H9 (cell line): ENCODE measurements at regions not wholly inside any gene's neighbourhood (a gene's known extent, or its start where the extent isn't known, plus 50 kb on each side); places are given as distances from the start of the nearest gene placed in this dataset.

Experiments
- DNase-seq: peaks from one replicate; pipeline ENCODE4 v3.0.0-alpha.2; 2017
- H2AFZ ChIP-seq: one replicate; pipeline ENCODE4 v1.6.1; 2013; ENCODE audit warnings: mild to moderate bottlenecking, low read length, control low read depth, moderate library complexity
- H2AK5ac ChIP-seq: 2 replicates; pipeline ENCODE4 v1.6.1; 2013; ENCODE audit warnings: low read length, control low read depth, mixed read lengths; ENCODE audit not compliant: insufficient read length
- H2BK120ac ChIP-seq: one replicate; pipeline ENCODE4 v1.6.1; 2013; ENCODE audit warnings: low read depth, mild to moderate bottlenecking, low read length, control low read depth, inconsistent platforms; ENCODE audit not compliant: poor library complexity, severe bottlenecking
- H2BK12ac ChIP-seq: 2 replicates; pipeline ENCODE4 v1.6.1; 2013; ENCODE audit warnings: low read length, control low read depth, mixed read lengths, low read depth; ENCODE audit not compliant: insufficient read length
- H2BK15ac ChIP-seq: 2 replicates; pipeline ENCODE4 v1.6.1; 2013; ENCODE audit warnings: low read depth, low read length, control low read depth
- H2BK20ac ChIP-seq: one replicate; pipeline ENCODE4 v1.6.1; 2013; ENCODE audit warnings: low read depth, mild to moderate bottlenecking, low read length, control low read depth, inconsistent platforms; ENCODE audit not compliant: poor library complexity, severe bottlenecking
- H2BK5ac ChIP-seq: 2 replicates; pipeline ENCODE4 v1.6.1; 2013; ENCODE audit warnings: low read length, control low read depth, mixed read lengths; ENCODE audit not compliant: insufficient read length
- H3K14ac ChIP-seq: 2 replicates; pipeline ENCODE4 v1.6.1; 2013; ENCODE audit warnings: low read length, control low read depth; ENCODE audit not compliant: insufficient read depth
- H3K18ac ChIP-seq: 2 replicates; pipeline ENCODE4 v1.6.1; 2013; ENCODE audit warnings: low read depth, mild to moderate bottlenecking, mixed read lengths, low read length, control low read depth; ENCODE audit not compliant: insufficient read length
- H3K23ac ChIP-seq: 2 replicates; pipeline ENCODE4 v1.6.1; 2013; ENCODE audit warnings: low read length, control low read depth, mixed read lengths, low read depth; ENCODE audit not compliant: insufficient read length
- H3K23me2 ChIP-seq: 2 replicates; pipeline ENCODE4 v1.6.1; 2013; ENCODE audit warnings: low read depth, mild to moderate bottlenecking, mixed read lengths, low read length, control low read depth; ENCODE audit not compliant: insufficient read length, poor library complexity, severe bottlenecking
- H3K27ac ChIP-seq: 2 replicates; pipeline ENCODE4 v1.5.1; 2013; ENCODE audit warnings: low read length, control low read depth, mixed read lengths, low read depth; ENCODE audit not compliant: insufficient read length
- H3K27me3 ChIP-seq: 2 replicates; pipeline ENCODE4 v1.6.1; 2013; ENCODE audit warnings: low read length, control low read depth, inconsistent platforms; ENCODE audit not compliant: insufficient read depth
- H3K4ac ChIP-seq: 2 replicates; pipeline ENCODE4 v1.6.1; 2013; ENCODE audit warnings: low read depth, mild to moderate bottlenecking, control low read depth, inconsistent platforms, low read length, moderate library complexity
- H3K4me1 ChIP-seq: 2 replicates; pipeline ENCODE4 v1.6.1; 2013; ENCODE audit warnings: low read length, control low read depth, inconsistent platforms; ENCODE audit not compliant: insufficient read depth
- H3K4me2 ChIP-seq: 2 replicates; pipeline ENCODE4 v1.6.1; 2013; ENCODE audit warnings: low read length, control low read depth, mixed read lengths; ENCODE audit not compliant: insufficient read length, insufficient read depth
- H3K56ac ChIP-seq: 2 replicates; pipeline ENCODE4 v1.6.1; 2013; ENCODE audit warnings: low read depth, mild to moderate bottlenecking, mixed read lengths, low read length, control low read depth; ENCODE audit not compliant: insufficient read length
- H3K79me1 ChIP-seq: 2 replicates; pipeline ENCODE4 v1.6.1; 2013; ENCODE audit warnings: low read depth, mild to moderate bottlenecking, moderate library complexity, low read length, control low read depth, inconsistent platforms; ENCODE audit not compliant: insufficient read depth, poor library complexity, severe bottlenecking
- H3K79me2 ChIP-seq: 2 replicates; pipeline ENCODE4 v1.6.1; 2013; ENCODE audit warnings: low read length, control low read depth, inconsistent platforms; ENCODE audit not compliant: insufficient read depth
- H3K9ac ChIP-seq: 2 replicates; pipeline ENCODE4 v1.6.1; 2013; ENCODE audit warnings: low read length, control low read depth, mixed read lengths; ENCODE audit not compliant: insufficient read length; ENCODE audit errors: extremely low read depth
- H3K9me3 ChIP-seq: one replicate; pipeline ENCODE4 v1.6.1; 2013; ENCODE audit warnings: low read depth, low read length, inconsistent platforms; ENCODE audit not compliant: control insufficient read depth
- H3T11ph ChIP-seq: one replicate; pipeline ENCODE4 v1.6.1; 2013; ENCODE audit warnings: mild to moderate bottlenecking, low read length, control low read depth, inconsistent platforms
- H4K20me1 ChIP-seq: one replicate; pipeline ENCODE4 v1.6.1; 2013; ENCODE audit not compliant: control insufficient read depth, insufficient read length, insufficient read depth
- H4K5ac ChIP-seq: 2 replicates; pipeline ENCODE4 v1.6.1; 2013; ENCODE audit warnings: low read depth, mild to moderate bottlenecking, mixed read lengths, low read length, control low read depth; ENCODE audit not compliant: insufficient read length
- H4K8ac ChIP-seq: replicated peaks from 2 replicates; pipeline ENCODE4 v1.6.1; 2013; ENCODE audit warnings: low read length, control low read depth, mixed read lengths, low read depth; ENCODE audit not compliant: insufficient read length
- H4K91ac ChIP-seq: 2 replicates; pipeline ENCODE4 v1.6.1; 2013; ENCODE audit warnings: low read depth, mild to moderate bottlenecking, moderate library complexity, mixed read lengths, low read length, control low read depth; ENCODE audit not compliant: insufficient read length
- H3K27ac Mint-ChIP-seq, 3 experiments: 2 replicates in 2 of 3; 3 replicates in 1 of 3; pipeline ENCODE4 v1.8.0; 2020 to 2021; ENCODE audit warnings: mixed read lengths in 3 of 3, mild to moderate bottlenecking in 1 of 3, moderate library complexity in 1 of 3
- H3K27me3 Mint-ChIP-seq: 2 replicates; pipeline ENCODE4 v1.8.0; 2021; ENCODE audit warnings: low read depth, mild to moderate bottlenecking, moderate library complexity, mixed read lengths
- H3K36me3 Mint-ChIP-seq, 3 experiments: 2 replicates in 2 of 3; 3 replicates in 1 of 3; pipeline ENCODE4 v1.8.0; 2020 to 2021; ENCODE audit warnings: low read depth in 3 of 3, mixed read lengths in 3 of 3; ENCODE audit not compliant: insufficient read depth in 1 of 3
- H3K4me1 Mint-ChIP-seq, 2 experiments: 2 replicates each; pipeline ENCODE4 v1.8.0; 2020; ENCODE audit warnings: mixed read lengths in 2 of 2
- H3K4me3 Mint-ChIP-seq, 2 experiments: 2 replicates in 1 of 2; 3 replicates in 1 of 2; pipeline ENCODE4 v1.8.0; 2020 to 2021; ENCODE audit warnings: mild to moderate bottlenecking in 2 of 2, mixed read lengths in 2 of 2, moderate library complexity in 1 of 2
- H3K9me3 Mint-ChIP-seq, 2 experiments: 2 replicates in 1 of 2; 3 replicates in 1 of 2; pipeline ENCODE4 v1.8.0; 2020; ENCODE audit warnings: mild to moderate bottlenecking in 2 of 2, mixed read lengths in 2 of 2, moderate library complexity in 1 of 2
- WGBS: extraction: QIAGEN DNeasy Blood & Tissue Kit; methylation state at CpG from one replicate; pipeline ENCODE4 v1.1.7; 2013; ENCODE audit warnings: missing lambda C conversion rate, low lambda C conversion rate, mixed read lengths; ENCODE audit not compliant: insufficient read length; ENCODE audit errors: extremely low coverage; 5-methylcytosine and 5-hydroxymethylcytosine counted together
- TF ChIP-seq, protein P1 (sequence below): fragments of 200-600 bp; sonication (generic); conservative IDR thresholded peaks from 3 replicates; pipeline ENCODE4 v1.8.0; 2021; ENCODE audit warnings: antibody characterized with exemption, mild to moderate bottlenecking

DNA sequence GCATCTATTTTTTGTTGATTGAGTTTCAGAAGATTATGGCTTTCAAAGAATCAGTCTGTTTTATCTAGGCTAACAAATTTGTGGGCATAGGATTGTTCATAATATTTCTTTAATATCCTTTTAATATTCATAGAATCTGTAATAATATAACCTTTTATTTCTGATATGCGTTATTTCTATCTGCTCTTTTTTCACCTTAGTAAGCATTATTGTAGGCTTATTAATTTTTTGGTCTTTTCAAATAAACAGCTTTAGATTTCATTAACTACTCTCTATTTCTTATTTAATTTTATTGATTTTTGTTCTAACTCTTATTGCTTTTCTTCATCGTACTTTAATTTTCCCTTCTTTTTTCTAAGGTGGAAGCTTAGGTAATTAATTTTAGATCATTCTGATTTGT, 1614.4 kb upstream of the DDX18 start:
- no peak overlapping the region for H3K4me3 Mint-ChIP-seq
- Histone ChIP-seq H4K91ac (no peak overlapping the region), H3K27ac (no peak overlapping the region), H4K8ac (no peak overlapping the region), H4K20me1 (no peaks in the 10 kb centered on the region), H3K9ac (no peak overlapping the region), H3K9me3 (no peaks in the 10 kb centered on the region), H4K5ac (no peak overlapping the region), H3K4ac (no peak overlapping the region), H3K14ac (no peak overlapping the region), H3K4me2 (no peak overlapping the region), H3K27me3 (no peaks in the 10 kb centered on the region), H2BK120ac (no peak overlapping the region), H2BK12ac (no peak overlapping the region), H3K23me2 (no peaks in the 10 kb centered on the region), H3K4me1 (no peaks in the 10 kb centered on the region), H2AK5ac (no peak overlapping the region), H2BK20ac (no peak overlapping the region), H2AFZ (no peak overlapping the region), H3K56ac (no peak overlapping the region), H3K23ac (no peak overlapping the region), H3K18ac (no peak overlapping the region), H2BK15ac (no peak overlapping the region), H2BK5ac (no peak overlapping the region), H3T11ph (no peak overlapping the region), H3K79me2 (no peaks in the 10 kb centered on the region), H3K79me1 (no peaks in the 10 kb centered on the region)
- H3K9me3 Mint-ChIP-seq: peaks cover 0 to 3% of the 10 kb centered on the region in 2 experiments; a peak in 2 of 5 replicates
- no peaks in the 10 kb centered on the region; a peak in 1 of 4 replicates for H3K4me1 Mint-ChIP-seq
- TF ChIP-seq, protein P1, sequence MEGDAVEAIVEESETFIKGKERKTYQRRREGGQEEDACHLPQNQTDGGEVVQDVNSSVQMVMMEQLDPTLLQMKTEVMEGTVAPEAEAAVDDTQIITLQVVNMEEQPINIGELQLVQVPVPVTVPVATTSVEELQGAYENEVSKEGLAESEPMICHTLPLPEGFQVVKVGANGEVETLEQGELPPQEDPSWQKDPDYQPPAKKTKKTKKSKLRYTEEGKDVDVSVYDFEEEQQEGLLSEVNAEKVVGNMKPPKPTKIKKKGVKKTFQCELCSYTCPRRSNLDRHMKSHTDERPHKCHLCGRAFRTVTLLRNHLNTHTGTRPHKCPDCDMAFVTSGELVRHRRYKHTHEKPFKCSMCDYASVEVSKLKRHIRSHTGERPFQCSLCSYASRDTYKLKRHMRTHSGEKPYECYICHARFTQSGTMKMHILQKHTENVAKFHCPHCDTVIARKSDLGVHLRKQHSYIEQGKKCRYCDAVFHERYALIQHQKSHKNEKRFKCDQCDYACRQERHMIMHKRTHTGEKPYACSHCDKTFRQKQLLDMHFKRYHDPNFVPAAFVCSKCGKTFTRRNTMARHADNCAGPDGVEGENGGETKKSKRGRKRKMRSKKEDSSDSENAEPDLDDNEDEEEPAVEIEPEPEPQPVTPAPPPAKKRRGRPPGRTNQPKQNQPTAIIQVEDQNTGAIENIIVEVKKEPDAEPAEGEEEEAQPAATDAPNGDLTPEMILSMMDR: no peak
- no CpG with 5 or more reads among the region's 2 CpGs for WGBS
- H3K27me3 Mint-ChIP-seq: peaks cover under 1% of the 10 kb centered on the region
- no peak overlapping the region for H3K27ac Mint-ChIP-seq
- DNase-seq: no peak
- no peaks in the 10 kb centered on the region; a peak in 1 of 7 replicates for H3K36me3 Mint-ChIP-seq
